ENCODE measurements at regions not wholly inside any gene's neighbourhood (a gene's known extent, or its start where the extent isn't known, plus 50 kb on each side); places are given as distances from the start of the nearest gene placed in this dataset.

GRCh38 chr6:139592011-139592410 lies 217.6 kb upstream of the CITED2 start:
- TF ChIP-seq EZH2 (IDR thresholded peaks at IDR 0.05), result no peak
- no peak for TF ChIP-seq EZH2phosphoT487 (IDR thresholded peaks at IDR 0.05)
- TF ChIP-seq CTCF (IDR thresholded peaks at IDR 0.05), result no peak
